Peyer's patch (tissue), 4 donors: ENCODE measurements at regions not wholly inside any gene's neighbourhood (a gene's known extent, or its start where the extent isn't known, plus 50 kb on each side); places are given as distances from the start of the nearest gene placed in this dataset.

Experiments used
- POLR2A ChIP-seq, 2 donors: fragments of 450-650 bp; IDR thresholded peaks; one replicate each; pipeline ENCODE4 v1.5.1; 2017; ENCODE audit warnings: antibody characterized with exemption in 2 of 2, mild to moderate bottlenecking in 2 of 2, moderate library complexity in 2 of 2
- TF ChIP-seq, protein P1 (sequence below), 6 experiments: fragments of 450-650 bp in 4 of 6; fragments of 200-600 bp in 2 of 6; sonication (generic) in 1 of 6; IDR thresholded peaks; one replicate each; pipeline ENCODE4 v1.5.1; 2017 to 2019; ENCODE audit warnings: antibody characterized with exemption in 6 of 6, mild to moderate bottlenecking in 3 of 6, moderate library complexity in 1 of 6

DNA sequence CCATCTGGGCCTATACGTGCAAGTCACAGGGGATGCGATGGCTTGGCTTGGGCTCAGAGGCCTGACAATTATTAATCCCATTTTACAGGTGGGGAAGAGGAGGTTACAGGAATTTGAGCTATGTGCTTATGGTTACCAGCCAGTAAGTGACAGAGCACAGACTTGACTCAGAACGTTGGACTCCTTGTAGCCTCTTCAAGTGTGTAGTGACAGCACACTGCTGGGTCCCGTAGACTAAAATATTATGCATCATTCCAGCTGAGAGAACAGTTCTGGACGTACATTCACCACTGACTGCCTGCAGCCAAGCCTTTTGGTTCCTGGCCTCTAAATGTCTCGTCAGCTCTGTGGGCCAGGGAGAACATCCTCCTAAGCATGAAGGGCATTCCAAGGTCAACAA lies 314.5 kb downstream of the GPAT3 start:
- TF ChIP-seq, protein P1, sequence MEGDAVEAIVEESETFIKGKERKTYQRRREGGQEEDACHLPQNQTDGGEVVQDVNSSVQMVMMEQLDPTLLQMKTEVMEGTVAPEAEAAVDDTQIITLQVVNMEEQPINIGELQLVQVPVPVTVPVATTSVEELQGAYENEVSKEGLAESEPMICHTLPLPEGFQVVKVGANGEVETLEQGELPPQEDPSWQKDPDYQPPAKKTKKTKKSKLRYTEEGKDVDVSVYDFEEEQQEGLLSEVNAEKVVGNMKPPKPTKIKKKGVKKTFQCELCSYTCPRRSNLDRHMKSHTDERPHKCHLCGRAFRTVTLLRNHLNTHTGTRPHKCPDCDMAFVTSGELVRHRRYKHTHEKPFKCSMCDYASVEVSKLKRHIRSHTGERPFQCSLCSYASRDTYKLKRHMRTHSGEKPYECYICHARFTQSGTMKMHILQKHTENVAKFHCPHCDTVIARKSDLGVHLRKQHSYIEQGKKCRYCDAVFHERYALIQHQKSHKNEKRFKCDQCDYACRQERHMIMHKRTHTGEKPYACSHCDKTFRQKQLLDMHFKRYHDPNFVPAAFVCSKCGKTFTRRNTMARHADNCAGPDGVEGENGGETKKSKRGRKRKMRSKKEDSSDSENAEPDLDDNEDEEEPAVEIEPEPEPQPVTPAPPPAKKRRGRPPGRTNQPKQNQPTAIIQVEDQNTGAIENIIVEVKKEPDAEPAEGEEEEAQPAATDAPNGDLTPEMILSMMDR (IDR thresholded peaks at IDR 0.05) = no peak
- no peak for TF ChIP-seq POLR2A (IDR thresholded peaks at IDR 0.05)
